ENCODE measurements at regions not wholly inside any gene's neighbourhood (a gene's known extent, or its start where the extent isn't known, plus 50 kb on each side); places are given as distances from the start of the nearest gene placed in this dataset.

DNA sequence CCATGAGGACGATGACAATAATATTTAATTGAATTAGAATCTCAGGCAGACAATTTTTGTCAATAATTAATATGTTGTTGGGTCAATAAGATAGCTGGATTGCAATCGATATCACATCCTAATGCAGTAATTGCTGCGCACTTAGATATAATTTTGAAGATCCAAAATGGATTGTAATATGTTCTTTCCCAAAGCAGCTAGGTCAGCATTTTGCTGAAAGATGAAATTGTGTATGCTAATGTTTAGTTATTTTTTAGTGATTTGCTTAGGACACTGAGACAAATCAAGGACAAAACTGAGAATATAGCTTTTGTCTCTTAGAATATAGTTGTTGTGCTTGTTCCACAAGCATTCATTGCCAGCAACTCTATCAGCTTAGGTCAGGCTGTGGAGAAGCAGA lies 389.9 kb downstream of the MTRR start:
- TF ChIP-seq BRD4 (CRISPR knock-in tag; IDR thresholded peaks at IDR 0.05) (no peak), TRIM24 (CRISPR knock-in tag; IDR thresholded peaks at IDR 0.05) (no peak), ERF (CRISPR knock-in tag; IDR thresholded peaks at IDR 0.05) (no peak), NKX3-1 (CRISPR knock-in tag; IDR thresholded peaks at IDR 0.05) (no peak), ZNF567 (CRISPR knock-in tag; IDR thresholded peaks at IDR 0.05; ENCODE audit: borderline replicate concordance) (no peak), RAD51 (IDR thresholded peaks at IDR 0.05; ENCODE audit: borderline replicate concordance) (no peak)
- TF ChIP-seq, protein P1, sequence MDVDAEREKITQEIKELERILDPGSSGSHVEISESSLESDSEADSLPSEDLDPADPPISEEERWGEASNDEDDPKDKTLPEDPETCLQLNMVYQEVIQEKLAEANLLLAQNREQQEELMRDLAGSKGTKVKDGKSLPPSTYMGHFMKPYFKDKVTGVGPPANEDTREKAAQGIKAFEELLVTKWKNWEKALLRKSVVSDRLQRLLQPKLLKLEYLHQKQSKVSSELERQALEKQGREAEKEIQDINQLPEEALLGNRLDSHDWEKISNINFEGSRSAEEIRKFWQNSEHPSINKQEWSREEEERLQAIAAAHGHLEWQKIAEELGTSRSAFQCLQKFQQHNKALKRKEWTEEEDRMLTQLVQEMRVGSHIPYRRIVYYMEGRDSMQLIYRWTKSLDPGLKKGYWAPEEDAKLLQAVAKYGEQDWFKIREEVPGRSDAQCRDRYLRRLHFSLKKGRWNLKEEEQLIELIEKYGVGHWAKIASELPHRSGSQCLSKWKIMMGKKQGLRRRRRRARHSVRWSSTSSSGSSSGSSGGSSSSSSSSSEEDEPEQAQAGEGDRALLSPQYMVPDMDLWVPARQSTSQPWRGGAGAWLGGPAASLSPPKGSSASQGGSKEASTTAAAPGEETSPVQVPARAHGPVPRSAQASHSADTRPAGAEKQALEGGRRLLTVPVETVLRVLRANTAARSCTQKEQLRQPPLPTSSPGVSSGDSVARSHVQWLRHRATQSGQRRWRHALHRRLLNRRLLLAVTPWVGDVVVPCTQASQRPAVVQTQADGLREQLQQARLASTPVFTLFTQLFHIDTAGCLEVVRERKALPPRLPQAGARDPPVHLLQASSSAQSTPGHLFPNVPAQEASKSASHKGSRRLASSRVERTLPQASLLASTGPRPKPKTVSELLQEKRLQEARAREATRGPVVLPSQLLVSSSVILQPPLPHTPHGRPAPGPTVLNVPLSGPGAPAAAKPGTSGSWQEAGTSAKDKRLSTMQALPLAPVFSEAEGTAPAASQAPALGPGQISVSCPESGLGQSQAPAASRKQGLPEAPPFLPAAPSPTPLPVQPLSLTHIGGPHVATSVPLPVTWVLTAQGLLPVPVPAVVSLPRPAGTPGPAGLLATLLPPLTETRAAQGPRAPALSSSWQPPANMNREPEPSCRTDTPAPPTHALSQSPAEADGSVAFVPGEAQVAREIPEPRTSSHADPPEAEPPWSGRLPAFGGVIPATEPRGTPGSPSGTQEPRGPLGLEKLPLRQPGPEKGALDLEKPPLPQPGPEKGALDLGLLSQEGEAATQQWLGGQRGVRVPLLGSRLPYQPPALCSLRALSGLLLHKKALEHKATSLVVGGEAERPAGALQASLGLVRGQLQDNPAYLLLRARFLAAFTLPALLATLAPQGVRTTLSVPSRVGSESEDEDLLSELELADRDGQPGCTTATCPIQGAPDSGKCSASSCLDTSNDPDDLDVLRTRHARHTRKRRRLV (CRISPR knock-in tag; IDR thresholded peaks at IDR 0.05), result no peak
- TF ChIP-seq, protein P2, sequence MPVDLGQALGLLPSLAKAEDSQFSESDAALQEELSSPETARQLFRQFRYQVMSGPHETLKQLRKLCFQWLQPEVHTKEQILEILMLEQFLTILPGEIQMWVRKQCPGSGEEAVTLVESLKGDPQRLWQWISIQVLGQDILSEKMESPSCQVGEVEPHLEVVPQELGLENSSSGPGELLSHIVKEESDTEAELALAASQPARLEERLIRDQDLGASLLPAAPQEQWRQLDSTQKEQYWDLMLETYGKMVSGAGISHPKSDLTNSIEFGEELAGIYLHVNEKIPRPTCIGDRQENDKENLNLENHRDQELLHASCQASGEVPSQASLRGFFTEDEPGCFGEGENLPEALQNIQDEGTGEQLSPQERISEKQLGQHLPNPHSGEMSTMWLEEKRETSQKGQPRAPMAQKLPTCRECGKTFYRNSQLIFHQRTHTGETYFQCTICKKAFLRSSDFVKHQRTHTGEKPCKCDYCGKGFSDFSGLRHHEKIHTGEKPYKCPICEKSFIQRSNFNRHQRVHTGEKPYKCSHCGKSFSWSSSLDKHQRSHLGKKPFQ (CRISPR knock-in tag; IDR thresholded peaks at IDR 0.05; ENCODE audit: insufficient replicate concordance), result no peak
- TF ChIP-seq, protein P3, sequence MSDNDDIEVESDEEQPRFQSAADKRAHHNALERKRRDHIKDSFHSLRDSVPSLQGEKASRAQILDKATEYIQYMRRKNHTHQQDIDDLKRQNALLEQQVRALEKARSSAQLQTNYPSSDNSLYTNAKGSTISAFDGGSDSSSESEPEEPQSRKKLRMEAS (IDR thresholded peaks at IDR 0.05), result no peak
- TF ChIP-seq, protein P4, sequence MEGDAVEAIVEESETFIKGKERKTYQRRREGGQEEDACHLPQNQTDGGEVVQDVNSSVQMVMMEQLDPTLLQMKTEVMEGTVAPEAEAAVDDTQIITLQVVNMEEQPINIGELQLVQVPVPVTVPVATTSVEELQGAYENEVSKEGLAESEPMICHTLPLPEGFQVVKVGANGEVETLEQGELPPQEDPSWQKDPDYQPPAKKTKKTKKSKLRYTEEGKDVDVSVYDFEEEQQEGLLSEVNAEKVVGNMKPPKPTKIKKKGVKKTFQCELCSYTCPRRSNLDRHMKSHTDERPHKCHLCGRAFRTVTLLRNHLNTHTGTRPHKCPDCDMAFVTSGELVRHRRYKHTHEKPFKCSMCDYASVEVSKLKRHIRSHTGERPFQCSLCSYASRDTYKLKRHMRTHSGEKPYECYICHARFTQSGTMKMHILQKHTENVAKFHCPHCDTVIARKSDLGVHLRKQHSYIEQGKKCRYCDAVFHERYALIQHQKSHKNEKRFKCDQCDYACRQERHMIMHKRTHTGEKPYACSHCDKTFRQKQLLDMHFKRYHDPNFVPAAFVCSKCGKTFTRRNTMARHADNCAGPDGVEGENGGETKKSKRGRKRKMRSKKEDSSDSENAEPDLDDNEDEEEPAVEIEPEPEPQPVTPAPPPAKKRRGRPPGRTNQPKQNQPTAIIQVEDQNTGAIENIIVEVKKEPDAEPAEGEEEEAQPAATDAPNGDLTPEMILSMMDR (CRISPR knock-in tag; IDR thresholded peaks at IDR 0.05), result no peak
